HG03378 (cell line): ENCODE measurements at regions not wholly inside any gene's neighbourhood (a gene's known extent, or its start where the extent isn't known, plus 50 kb on each side); places are given as distances from the start of the nearest gene placed in this dataset.
"Not testable (repeated sequence)": the region's sequence is repeated elsewhere in the genome, so short reads cannot be mapped to it uniquely, and the experiment has no call there.

Experiments
- ATAC-seq: cut with Tn5 transposase; IDR thresholded peaks from one replicate; pipeline ENCODE4 v1.9.1; 2021; ENCODE audit warnings: mild to moderate bottlenecking, moderate library complexity; ENCODE audit not compliant: unreplicated experiment

DNA sequence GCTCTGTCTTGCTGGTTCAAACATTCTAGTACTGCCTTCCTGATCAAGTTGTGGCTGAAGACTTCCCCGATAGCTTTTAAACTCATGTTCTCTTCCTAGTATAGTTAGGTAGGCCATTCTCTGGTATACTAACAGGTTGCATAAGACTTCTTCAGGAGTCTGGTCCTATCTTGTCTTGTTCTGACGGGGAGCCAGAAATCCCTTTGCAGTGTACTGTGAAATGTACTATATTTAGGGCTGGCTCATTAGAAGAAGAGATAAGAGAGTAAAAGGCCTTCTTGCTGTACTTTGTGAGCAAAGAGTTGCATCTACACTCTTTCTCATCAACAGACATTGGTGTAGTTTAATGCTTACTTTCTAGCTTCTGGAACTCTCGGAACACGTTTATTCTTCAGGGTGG lies 331.9 kb downstream of the NUP35 start:
- ATAC-seq = no peak

GRCh38 chr2:183458460-183458859 lies 334.2 kb downstream of the NUP35 start:
- no peak for ATAC-seq

DNA sequence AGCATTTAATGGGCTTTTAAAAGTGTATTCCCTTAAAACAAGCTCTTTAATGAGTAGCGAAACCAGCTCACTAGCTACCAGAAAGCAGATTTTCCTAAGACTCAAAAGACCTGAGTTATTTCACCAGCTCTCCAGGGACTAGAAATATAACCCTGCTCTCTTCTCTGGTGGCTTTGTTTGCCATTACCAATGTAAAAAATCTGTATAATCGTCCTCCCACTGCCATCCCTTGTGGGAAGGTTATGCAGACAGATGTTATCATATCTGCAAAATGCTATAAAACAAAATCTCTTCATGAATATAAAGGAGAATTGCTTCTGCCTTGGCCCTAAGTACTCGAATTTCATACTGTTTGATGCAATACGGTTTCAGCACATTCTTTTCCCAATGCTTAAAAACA lies 335.2 kb downstream of the NUP35 start:
- no peak for ATAC-seq

GRCh38 chr2:183463821-183464220 lies 339.6 kb downstream of the NUP35 start:
- no peak for ATAC-seq

- ATAC-seq = no peak
Observed at GRCh38 chr2:183465048-183465447, 340.8 kb downstream of the NUP35 start.

GRCh38 chr2:183474912-183475695 lies 350.9 kb downstream of the NUP35 start:
- no peak for ATAC-seq

GRCh38 chr2:183476490-183476889 lies 352.2 kb downstream of the NUP35 start:
- no peak for ATAC-seq

- no peak for ATAC-seq
Observed at GRCh38 chr2:183477296-183477695, 353.1 kb downstream of the NUP35 start.

DNA sequence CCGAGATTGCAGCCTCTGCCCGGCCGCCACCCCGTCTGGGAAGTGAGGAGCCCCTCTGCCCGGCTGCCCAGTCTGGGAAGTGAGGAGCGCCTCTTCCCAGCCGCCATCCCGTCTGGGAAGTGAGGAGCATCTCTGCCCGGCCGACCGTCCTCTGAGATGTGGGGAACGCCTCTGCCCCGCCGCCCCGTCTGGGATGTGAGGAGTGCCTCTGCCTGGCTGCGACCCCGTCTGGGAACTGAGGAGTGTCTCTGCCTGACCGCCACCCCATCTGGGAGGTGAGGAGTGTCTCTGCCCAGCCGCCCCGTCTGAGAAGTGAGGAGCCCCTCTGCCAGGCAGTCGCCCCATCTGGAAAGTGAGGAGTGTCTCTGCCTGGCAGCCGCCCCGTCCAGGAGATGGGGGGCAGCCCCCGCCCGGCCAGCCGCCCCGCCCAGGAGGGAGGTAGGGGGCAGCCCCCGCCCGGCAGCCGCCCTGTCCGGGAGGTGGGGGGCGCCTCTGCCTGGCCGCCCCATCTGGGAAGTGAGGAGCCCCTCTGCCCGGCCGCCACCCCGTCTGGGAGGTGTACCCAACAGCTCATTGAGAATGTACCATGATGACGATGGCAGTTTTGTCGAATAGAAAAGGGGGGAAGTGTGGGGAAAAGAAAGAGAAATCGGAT lies 354.8 kb downstream of the NUP35 start:
- ATAC-seq = not testable (repeated sequence)

DNA sequence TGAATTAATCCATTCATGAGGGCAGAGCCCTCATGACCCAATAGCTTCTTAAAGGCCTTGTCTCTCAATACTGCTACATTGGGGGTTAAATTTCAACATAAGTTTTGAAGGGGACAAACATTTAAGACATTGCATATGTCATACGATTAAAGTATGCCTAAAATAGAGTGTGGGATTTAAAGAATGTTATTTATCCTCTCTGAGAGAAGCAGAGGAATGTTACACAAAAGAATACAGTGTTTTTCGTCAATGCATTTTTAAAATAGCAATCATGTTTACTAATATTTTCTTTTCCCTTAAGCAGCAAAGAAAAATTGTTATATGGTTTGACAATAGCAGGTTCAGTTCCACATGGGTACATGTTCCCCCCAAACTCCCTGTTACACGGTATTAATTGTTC lies 363.1 kb downstream of the NUP35 start:
- no peak for ATAC-seq

DNA sequence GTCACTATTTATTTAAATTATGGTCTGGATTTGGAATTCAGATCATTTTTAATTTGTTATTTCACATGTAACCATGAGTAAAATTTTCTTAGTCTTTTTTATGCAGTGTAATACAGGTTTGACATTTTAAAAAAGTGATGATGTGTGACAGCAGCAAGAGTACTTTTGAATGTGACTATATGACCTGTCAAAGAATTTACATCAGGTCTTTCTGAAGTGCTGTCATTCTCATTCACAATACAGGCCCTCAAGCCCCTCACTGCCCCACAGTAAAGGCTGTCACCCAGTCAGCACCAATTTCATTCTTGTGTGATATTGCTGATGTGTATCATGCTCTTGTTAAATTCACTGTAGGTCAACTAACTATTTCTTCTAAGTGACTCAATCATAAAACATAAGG lies 364.2 kb downstream of the NUP35 start:
- no peak for ATAC-seq

DNA sequence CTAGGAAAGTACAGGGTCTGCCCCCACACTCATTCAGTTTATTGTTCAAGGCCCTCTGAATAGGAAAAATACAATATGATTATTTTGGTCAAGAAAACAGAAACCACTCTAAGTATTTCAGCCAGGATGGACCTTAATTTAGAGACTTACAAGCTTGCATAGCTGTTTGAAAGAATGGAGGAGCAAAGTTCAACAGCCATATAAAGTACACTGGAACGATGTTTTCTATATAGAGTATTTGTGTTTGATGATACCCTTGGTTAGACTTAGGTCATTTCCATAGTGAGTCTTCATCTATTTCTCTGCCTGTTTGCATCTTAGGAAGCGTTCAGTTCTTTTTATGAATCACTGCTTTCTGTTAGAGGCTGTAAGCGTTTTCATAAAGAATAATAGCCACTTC lies 366.2 kb downstream of the NUP35 start:
- ATAC-seq = no peak

- no peak for ATAC-seq
Observed at GRCh38 chr2:183490914-183491313, 366.7 kb downstream of the NUP35 start.

DNA sequence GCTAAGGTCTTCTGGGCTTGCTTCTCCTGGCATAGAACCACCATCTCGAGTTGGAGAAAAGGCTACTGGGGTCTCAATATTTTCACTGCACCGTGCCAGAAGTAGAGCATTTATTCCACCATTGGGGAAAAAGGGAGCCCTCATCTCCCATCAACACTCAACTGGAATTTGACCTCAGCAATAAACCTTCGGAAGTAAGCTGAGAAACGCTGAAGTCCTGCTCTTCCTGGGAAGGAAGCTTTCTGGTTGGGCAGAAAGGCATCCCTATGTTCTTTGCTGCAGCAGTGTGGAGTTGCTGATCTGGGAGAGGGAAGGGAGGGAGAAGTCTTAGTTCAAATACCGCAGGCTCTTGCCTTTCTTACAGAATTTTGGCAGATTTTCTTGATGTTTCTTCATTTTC lies 368.8 kb downstream of the NUP35 start:
- no peak for ATAC-seq

DNA sequence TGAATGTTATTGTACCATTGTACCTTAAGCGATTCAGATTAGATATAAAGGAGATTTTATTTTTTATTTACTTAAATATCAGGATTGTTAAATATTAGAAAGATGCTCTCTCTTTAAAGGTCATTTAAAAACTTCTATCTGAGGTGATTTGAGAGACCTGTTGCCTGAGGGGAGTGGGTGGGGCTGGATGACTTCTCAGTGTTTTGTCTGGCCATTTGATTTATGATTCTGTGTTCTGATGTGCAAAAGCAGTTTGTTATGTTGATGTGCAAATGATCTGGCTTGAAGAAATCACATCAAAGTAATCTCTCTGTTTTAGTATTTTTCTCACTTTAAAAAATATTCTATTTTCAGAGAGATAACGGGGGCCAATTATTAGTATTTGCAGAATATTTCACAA lies 370.8 kb downstream of the NUP35 start:
- ATAC-seq = no peak

DNA sequence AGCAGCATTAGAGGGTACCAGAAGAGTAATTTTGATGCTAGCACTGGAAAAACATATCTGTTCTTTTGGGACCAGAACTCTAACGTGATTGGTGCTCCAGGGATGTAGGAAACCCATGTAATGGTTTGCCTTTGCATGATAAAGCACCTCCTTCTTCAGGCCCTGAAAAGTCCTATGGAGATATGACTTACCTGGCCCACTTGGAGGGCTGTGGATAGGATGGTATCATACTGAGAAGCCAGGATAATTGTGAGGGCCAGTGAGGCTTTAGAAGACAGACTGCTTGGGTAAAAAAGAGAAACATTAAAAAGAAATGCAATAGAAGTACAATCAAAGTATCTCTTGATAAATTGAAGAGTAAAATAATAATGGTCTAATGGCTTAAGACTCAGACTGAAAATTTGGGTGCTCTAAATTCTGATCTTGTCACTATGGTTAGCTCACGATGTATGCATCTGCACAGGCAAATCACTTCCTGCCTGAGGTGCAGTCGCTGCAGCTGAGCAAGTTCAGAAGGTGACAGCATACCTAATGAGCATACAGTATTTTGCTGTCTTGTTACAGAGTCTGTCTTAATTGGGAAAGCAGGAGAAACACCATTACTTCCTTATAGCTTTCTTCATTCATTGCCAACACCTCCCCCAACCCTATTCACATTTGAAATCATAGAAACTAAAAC lies 371.5 kb downstream of the NUP35 start:
- ATAC-seq = peak; percentile 96

DNA sequence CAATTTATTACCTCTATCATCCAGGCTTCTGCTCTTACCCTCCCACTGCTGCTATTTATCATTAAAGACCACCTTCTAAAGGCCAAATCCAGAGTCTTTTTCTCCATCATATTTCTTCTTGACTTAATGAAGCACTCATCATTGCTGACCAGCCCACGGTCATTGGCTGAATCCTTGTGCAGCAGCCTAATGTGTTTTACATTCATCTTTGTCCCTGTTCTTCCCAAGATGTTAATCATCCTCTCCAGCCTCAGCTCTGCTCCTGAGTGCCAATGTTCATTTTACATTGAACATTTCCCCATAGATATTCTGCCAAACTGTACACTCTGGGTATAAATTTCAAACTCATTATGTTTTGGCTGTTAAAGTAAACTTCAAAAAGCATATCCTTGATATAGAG lies 373.6 kb downstream of the NUP35 start:
- ATAC-seq = no peak

GRCh38 chr2:183505911-183506310 lies 381.7 kb downstream of the NUP35 start:
- peak; percentile 100 for ATAC-seq

- no peak for ATAC-seq
Observed at GRCh38 chr2:183511154-183511553, 386.9 kb downstream of the NUP35 start.

DNA sequence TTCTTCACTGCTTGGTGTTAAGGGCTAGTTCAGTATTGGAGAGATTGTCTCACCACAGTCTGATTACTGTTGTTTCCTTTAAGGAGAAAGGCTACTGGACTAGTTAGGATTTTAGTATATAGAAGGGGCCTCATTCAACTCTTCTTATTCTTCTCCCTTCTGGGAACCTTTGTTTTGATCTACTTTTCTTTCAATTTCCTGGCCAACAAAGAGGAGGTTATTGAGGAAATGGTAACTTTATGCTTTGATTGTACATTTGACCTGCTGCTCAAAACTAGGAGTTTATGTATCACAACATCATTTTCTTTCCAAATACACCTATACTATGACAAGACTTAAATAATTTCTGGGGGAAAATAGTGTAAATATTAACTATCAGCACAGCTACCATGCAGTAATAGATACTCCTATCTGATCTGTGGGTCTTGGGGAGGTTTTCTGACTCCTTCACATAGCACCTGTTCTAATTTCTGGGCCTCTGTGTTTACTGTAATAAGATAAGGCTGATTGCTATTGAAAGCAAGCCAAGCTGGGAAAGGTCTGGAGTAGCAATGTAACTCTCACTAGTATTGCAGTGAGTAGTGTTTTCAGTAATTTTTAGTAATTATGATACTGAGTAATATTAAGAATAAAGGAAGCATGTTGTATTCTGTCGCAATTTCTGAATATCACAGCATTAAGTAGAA lies 395.3 kb downstream of the NUP35 start:
- ATAC-seq = no peak

DNA sequence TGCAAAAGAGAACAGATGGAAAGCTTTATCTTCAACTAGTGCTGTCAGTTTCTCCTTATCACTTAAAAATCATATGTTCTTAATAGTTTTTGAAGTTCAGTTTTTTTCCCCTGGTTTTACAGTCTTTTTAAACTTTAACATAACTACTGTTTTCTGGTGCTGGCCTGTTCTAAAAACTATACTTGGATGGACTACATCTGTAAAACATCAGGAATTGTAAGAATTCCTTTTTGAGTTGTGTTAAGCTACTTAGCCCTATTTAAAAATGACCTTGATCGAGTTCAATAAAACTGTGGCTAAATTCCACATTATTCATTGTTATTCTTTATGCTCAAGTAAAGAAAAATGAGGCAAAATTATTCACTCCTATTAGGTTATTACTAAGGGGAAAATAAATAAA lies 397.7 kb downstream of the NUP35 start:
- ATAC-seq = no peak
